OCI-LY1 (cell line): ENCODE measurements at regions not wholly inside any gene's neighbourhood (a gene's known extent, or its start where the extent isn't known, plus 50 kb on each side); places are given as distances from the start of the nearest gene placed in this dataset.

Experiments
- H2AFZ ChIP-seq: fragments of 200-600 bp; sonication (generic), shearing (Covaris generic); 2 replicates; pipeline ENCODE4 v1.6.0; 2014; ENCODE audit warnings: antibody characterized with exemption, mild to moderate bottlenecking, low read length
- H3F3A ChIP-seq: fragments of 200-600 bp; sonication (generic), shearing (Covaris generic); 2 replicates; pipeline ENCODE4 v1.6.0; 2014; ENCODE audit warnings: mild to moderate bottlenecking, antibody characterized with exemption, low read length, moderate library complexity; ENCODE audit not compliant: insufficient read depth
- H3K27ac ChIP-seq: fragments of 200-600 bp; sonication (generic); 2 replicates; pipeline ENCODE4 v1.5.1; 2014; ENCODE audit warnings: low read length, mixed run types, mild to moderate bottlenecking, low read depth; ENCODE audit not compliant: poor library complexity, severe bottlenecking
- H3K27me3 ChIP-seq: fragments of 200-600 bp; sonication (generic); 2 replicates; pipeline ENCODE4 v1.6.0; 2014; ENCODE audit warnings: antibody characterized with exemption, mild to moderate bottlenecking, low read length, moderate library complexity; ENCODE audit not compliant: insufficient read depth
- H3K36me3 ChIP-seq: fragments of 200-600 bp; sonication (generic); 2 replicates; pipeline ENCODE4 v1.6.1; 2014; ENCODE audit warnings: mild to moderate bottlenecking, antibody characterized with exemption, low read length, moderate library complexity, mixed read lengths; ENCODE audit not compliant: insufficient read depth
- H3K4me1 ChIP-seq: fragments of 200-600 bp; sonication (generic); 2 replicates; pipeline ENCODE4 v1.5.1; 2014; ENCODE audit warnings: mild to moderate bottlenecking, low read length, moderate library complexity; ENCODE audit not compliant: insufficient read depth, severe bottlenecking
- H3K4me2 ChIP-seq: fragments of 200-600 bp; sonication (generic), shearing (Covaris generic); 2 replicates; pipeline ENCODE4 v1.6.1; 2014; ENCODE audit warnings: low read length
- H3K4me3 ChIP-seq: fragments of 200-600 bp; sonication (generic); 2 replicates; pipeline ENCODE4 v1.5.1; 2014; ENCODE audit warnings: low read length, low read depth, mild to moderate bottlenecking, mixed read lengths; ENCODE audit not compliant: poor library complexity, severe bottlenecking
- H3K79me2 ChIP-seq: fragments of 200-600 bp; shearing (Covaris generic); 2 replicates; pipeline ENCODE4 v1.6.1; 2016; ENCODE audit warnings: mixed run types, low read length, mixed read lengths; ENCODE audit not compliant: insufficient read depth
- H3K9ac ChIP-seq: fragments of 200-600 bp; sonication (generic), shearing (Covaris generic); 2 replicates; pipeline ENCODE4 v1.6.1; 2014; ENCODE audit warnings: mild to moderate bottlenecking, low read length, mixed read lengths
- H3K9me2 ChIP-seq: fragments of 200-600 bp; sonication (generic), shearing (Covaris generic); 2 replicates; pipeline ENCODE4 v1.6.1; 2014; ENCODE audit warnings: low read depth, mild to moderate bottlenecking, low read length, mixed read lengths
- H3K9me3 ChIP-seq: fragments of 200-600 bp; shearing (Covaris generic); 2 replicates; pipeline ENCODE4 v1.6.1; 2014; ENCODE audit warnings: low read length, mixed read lengths
- H4K20me1 ChIP-seq: fragments of 200-600 bp; sonication (generic), shearing (Covaris generic); 2 replicates; pipeline ENCODE4 v1.6.0; 2016; ENCODE audit warnings: mild to moderate bottlenecking, low read length; ENCODE audit not compliant: insufficient read depth
- CTCF ChIP-seq: fragments of 200-600 bp; sonication (generic), shearing (Covaris generic); IDR thresholded peaks from 2 replicates; pipeline ENCODE4 v1.5.1; 2017; ENCODE audit warnings: mild to moderate bottlenecking, antibody characterized with exemption, low read length, moderate library complexity, mixed read lengths
- EZH2 ChIP-seq: fragments of 200-600 bp; sonication (generic), shearing (Covaris generic); IDR thresholded peaks from 2 replicates; pipeline ENCODE4 v1.8.0; 2017; ENCODE audit warnings: borderline replicate concordance, mixed run types, mild to moderate bottlenecking, antibody characterized with exemption, low read length, moderate library complexity, mixed read lengths

GRCh38 chr13:68697551-68697950 lies 1410.1 kb upstream of the ATXN8OS start:
- Histone ChIP-seq H3K9me3 (no peaks in the 10 kb centered on the region), H3K27ac (no peak overlapping the region), H3K79me2 (no peaks in the 10 kb centered on the region), H3K36me3 (no peaks in the 10 kb centered on the region), H3K4me3 (no peak overlapping the region), H4K20me1 (no peaks in the 10 kb centered on the region), H3K9ac (no peak overlapping the region), H3F3A (no peaks in the 10 kb centered on the region), H3K4me2 (no peak overlapping the region), H2AFZ (no peak overlapping the region), H3K9me2 (no peaks in the 10 kb centered on the region), H3K4me1 (no peaks in the 10 kb centered on the region), H3K27me3 (no peaks in the 10 kb centered on the region)
- no peak for TF ChIP-seq CTCF
- TF ChIP-seq EZH2: no peak

- no peaks in the 10 kb centered on the region for H3K36me3 ChIP-seq
- H3K9ac ChIP-seq: no peak overlapping the region
- H3K4me1 ChIP-seq: no peaks in the 10 kb centered on the region
- H3K4me3 ChIP-seq: no peak overlapping the region
- H3K27me3 ChIP-seq: no peaks in the 10 kb centered on the region
- no peaks in the 10 kb centered on the region for H3F3A ChIP-seq
- TF ChIP-seq CTCF (no peak), EZH2 (no peak)
- no peak overlapping the region for H3K4me2 ChIP-seq
- no peaks in the 10 kb centered on the region for H3K9me3 ChIP-seq
- H2AFZ ChIP-seq: no peak overlapping the region
- no peaks in the 10 kb centered on the region for H3K79me2 ChIP-seq
- H3K27ac ChIP-seq: no peak overlapping the region
- H3K9me2 ChIP-seq: no peaks in the 10 kb centered on the region
- no peaks in the 10 kb centered on the region for H4K20me1 ChIP-seq
Measured at GRCh38 chr13:68696907-68697306, 1410.7 kb upstream of the ATXN8OS start.

DNA sequence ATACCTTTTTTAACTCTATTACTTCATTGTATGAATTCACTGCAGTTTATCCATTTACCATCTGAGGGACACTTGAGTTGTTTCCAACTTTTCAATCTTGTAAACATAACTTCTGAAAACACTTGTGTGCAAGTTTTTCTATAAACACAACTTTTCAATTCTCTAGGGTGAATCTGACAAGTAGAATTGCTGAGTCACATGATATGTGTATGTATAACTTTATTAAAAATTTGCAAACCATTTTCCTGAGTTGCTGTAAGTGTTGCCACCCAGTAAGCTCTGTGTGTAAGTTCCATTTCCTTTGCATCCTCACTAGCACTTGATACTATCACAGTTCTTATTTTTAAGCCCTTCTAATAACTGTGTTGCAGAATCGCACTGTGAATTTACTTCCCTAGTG lies 1415.6 kb upstream of the ATXN8OS start:
- no peak overlapping the region for H3K9ac ChIP-seq

More for the DNA sequence above, 1415.6 kb upstream of the ATXN8OS start:
- Histone ChIP-seq H4K20me1 (no peaks in the 10 kb centered on the region), H3K27ac (no peak overlapping the region), H3K4me1 (no peaks in the 10 kb centered on the region), H3K27me3 (no peaks in the 10 kb centered on the region), H3K36me3 (no peaks in the 10 kb centered on the region), H3F3A (no peaks in the 10 kb centered on the region), H3K79me2 (no peaks in the 10 kb centered on the region), H3K4me2 (no peak overlapping the region), H2AFZ (no peak overlapping the region), H3K9me3 (no peaks in the 10 kb centered on the region), H3K9me2 (no peaks in the 10 kb centered on the region), H3K4me3 (no peak overlapping the region)
- TF ChIP-seq CTCF (no peak), EZH2 (no peak)
